ENCODE measurements at regions not wholly inside any gene's neighbourhood (a gene's known extent, or its start where the extent isn't known, plus 50 kb on each side); places are given as distances from the start of the nearest gene placed in this dataset.

DNA sequence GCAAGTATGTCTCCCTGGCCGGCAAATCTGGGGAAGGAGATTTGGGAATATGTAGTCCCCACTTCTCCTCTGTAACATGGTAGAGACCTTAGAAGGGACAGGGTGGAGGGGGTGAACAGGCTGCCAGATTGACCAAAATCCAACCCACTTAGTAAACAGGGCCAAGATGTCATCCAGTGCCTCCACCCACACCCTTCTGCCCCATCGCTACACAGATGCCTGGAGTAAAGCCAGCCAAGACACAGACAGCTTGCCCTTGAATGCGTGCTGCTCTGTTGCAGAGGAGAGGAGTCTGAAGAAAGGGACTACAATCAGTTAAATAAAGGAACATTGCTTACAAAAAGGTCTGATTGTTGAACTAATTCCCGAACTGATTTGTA, 160.1 kb upstream of the LDB2 start:
- TF ChIP-seq CTCF (IDR thresholded peaks at IDR 0.05; ENCODE audit: borderline replicate concordance, control extremely low read depth, extremely low read depth, insufficient read depth, missing control alignments) = no peak
- no peak for DNase-seq (ENCODE audit: low spot score)
- in situ Hi-C loops (cut with MboI; ENCODE audit: low sequenced_read_pairs, unreplicated experiment) = no loop called here

DNA sequence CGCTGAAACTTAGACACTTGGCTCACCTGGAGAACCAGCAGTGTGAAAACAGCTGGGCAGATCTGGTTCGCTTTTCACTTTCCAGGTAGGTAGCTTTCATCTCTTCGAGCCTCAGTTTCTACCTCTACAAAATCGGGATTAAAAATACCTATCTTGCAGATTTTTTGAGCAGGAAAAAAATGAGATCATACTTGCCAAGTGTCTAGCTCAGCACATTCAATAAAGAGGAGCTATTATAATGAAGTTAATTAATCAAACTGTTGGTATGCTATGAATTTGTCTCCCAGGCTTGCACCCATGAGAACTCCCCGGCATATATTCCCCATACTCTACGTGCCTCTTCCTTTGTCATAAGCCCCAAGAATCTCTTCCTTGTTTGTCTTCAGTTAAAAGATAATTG, 158.6 kb upstream of the LDB2 start:
- TF ChIP-seq CTCF (IDR thresholded peaks at IDR 0.05; ENCODE audit: borderline replicate concordance, control extremely low read depth, extremely low read depth, insufficient read depth, missing control alignments) = no peak
- in situ Hi-C loops (cut with MboI; ENCODE audit: low sequenced_read_pairs, unreplicated experiment) = no loop called here

GRCh38 chr4:17055788-17056187, 157.3 kb upstream of the LDB2 start:
- in situ Hi-C loops (cut with MboI; ENCODE audit: low sequenced_read_pairs, unreplicated experiment) = no loop called here
- no peak for DNase-seq (ENCODE audit: low spot score)
- no peak for TF ChIP-seq CTCF (IDR thresholded peaks at IDR 0.05; ENCODE audit: borderline replicate concordance, control extremely low read depth, extremely low read depth, insufficient read depth, missing control alignments)

More for the DNA sequence above, 158.6 kb upstream of the LDB2 start:
- no peak for DNase-seq (ENCODE audit: low spot score)

GRCh38 chr4:17045866-17046265, 147.4 kb upstream of the LDB2 start:
- in situ Hi-C loops (cut with MboI; ENCODE audit: low sequenced_read_pairs, unreplicated experiment) = loop anchor here (25.0 kb wide), 1 partner anchor 109 kb away; no protein-coding TSS in a partner anchor
- no peak for DNase-seq (ENCODE audit: low spot score)
- no peak for TF ChIP-seq CTCF (IDR thresholded peaks at IDR 0.05; ENCODE audit: borderline replicate concordance, control extremely low read depth, extremely low read depth, insufficient read depth, missing control alignments)

DNA sequence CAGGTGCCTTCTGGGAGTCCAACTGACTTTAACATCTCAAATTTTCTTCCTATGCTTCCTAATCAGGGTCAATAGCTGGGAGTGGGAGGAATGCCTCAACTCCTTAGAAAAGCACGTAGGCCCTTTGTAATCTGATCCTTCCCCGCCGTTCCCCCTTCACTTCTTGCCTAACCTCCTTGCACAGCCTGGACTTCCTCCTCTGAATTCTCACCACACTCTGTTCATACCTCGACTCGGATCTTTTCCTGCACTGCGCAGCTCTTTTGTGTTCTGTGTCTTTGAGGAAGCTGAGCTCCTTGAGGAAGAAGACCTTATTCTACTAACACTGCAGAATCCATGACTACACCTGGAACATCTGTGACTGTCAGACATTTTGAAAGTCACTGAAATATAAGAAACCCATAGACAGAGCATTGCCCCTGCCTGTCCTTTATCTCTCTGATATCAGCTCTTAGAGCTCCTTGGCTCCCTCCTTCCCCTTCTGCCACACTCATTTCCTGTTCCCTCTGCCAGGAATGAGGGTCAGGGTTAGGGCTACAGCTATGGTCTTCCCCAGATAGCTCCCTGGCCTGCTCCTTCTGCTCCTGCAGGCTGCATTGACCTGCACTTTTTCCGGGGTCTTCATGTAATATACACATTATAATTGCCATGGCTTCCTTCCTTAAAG, 140.2 kb upstream of the LDB2 start:
- TF ChIP-seq CTCF (IDR thresholded peaks at IDR 0.05; ENCODE audit: borderline replicate concordance, control extremely low read depth, extremely low read depth, insufficient read depth, missing control alignments) = no peak
- no peak for DNase-seq (ENCODE audit: low spot score)
- in situ Hi-C loops (cut with MboI; ENCODE audit: low sequenced_read_pairs, unreplicated experiment) = loop anchor here (25.0 kb wide), 1 partner anchor 101 kb away; no protein-coding TSS in a partner anchor

- in situ Hi-C loops (cut with MboI; ENCODE audit: low sequenced_read_pairs, unreplicated experiment) = loop anchor here (25.0 kb wide), 1 partner anchor 96 kb away; no protein-coding TSS in a partner anchor
- TF ChIP-seq CTCF (IDR thresholded peaks at IDR 0.05; ENCODE audit: borderline replicate concordance, control extremely low read depth, extremely low read depth, insufficient read depth, missing control alignments) = no peak
- DNase-seq (ENCODE audit: low spot score) = no peak
Measured at GRCh38 chr4:17033768-17034181, 135.3 kb upstream of the LDB2 start.
